ENCODE measurements at regions not wholly inside any gene's neighbourhood (a gene's known extent, or its start where the extent isn't known, plus 50 kb on each side); places are given as distances from the start of the nearest gene placed in this dataset.

GRCh38 chr1:181390410-181391077 is 92.8 kb upstream of the CACNA1E start:
- no peak for DNase-seq (ENCODE audit: low spot score)

GRCh38 chr1:181391301-181391900 is 91.9 kb upstream of the CACNA1E start:
- DNase-seq (ENCODE audit: low spot score): no peak

- no peak for DNase-seq (ENCODE audit: low spot score)
Measured at GRCh38 chr1:181392133-181392532, 91.2 kb upstream of the CACNA1E start.

- DNase-seq (ENCODE audit: low spot score): no peak
Measured at GRCh38 chr1:181392613-181393220, 90.6 kb upstream of the CACNA1E start.

- no peak for DNase-seq (ENCODE audit: low spot score)
Measured at GRCh38 chr1:181394766-181395165, 88.6 kb upstream of the CACNA1E start.

GRCh38 chr1:181396171-181396670 is 87.1 kb upstream of the CACNA1E start:
- no peak for DNase-seq (ENCODE audit: low spot score)

- no peak for DNase-seq (ENCODE audit: low spot score)
Measured at GRCh38 chr1:181396811-181397210, 86.5 kb upstream of the CACNA1E start.

- no peak for DNase-seq (ENCODE audit: low spot score)
Measured at GRCh38 chr1:181397845-181398244, 85.5 kb upstream of the CACNA1E start.

GRCh38 chr1:181398544-181398943 is 84.8 kb upstream of the CACNA1E start:
- DNase-seq (ENCODE audit: low spot score): no peak

GRCh38 chr1:181405584-181405983 is 77.7 kb upstream of the CACNA1E start:
- DNase-seq (ENCODE audit: low spot score): no peak

- no peak for DNase-seq (ENCODE audit: low spot score)
Measured at GRCh38 chr1:181406989-181407388, 76.3 kb upstream of the CACNA1E start.

GRCh38 chr1:181409981-181410380 is 73.3 kb upstream of the CACNA1E start:
- no peak for DNase-seq (ENCODE audit: low spot score)

GRCh38 chr1:181412746-181413145 is 70.6 kb upstream of the CACNA1E start:
- DNase-seq (ENCODE audit: low spot score): no peak

GRCh38 chr1:181413195-181413815 is 70.0 kb upstream of the CACNA1E start:
- DNase-seq (ENCODE audit: low spot score): no peak

GRCh38 chr1:181413836-181414235 is 69.5 kb upstream of the CACNA1E start:
- no peak for DNase-seq (ENCODE audit: low spot score)

GRCh38 chr1:181416268-181416860 is 67.0 kb upstream of the CACNA1E start:
- no peak for DNase-seq (ENCODE audit: low spot score)

- no peak for DNase-seq (ENCODE audit: low spot score)
Measured at GRCh38 chr1:181417915-181418314, 65.4 kb upstream of the CACNA1E start.

- DNase-seq (ENCODE audit: low spot score): peak; percentile 63
Measured at GRCh38 chr1:181423301-181423918, 59.9 kb upstream of the CACNA1E start.

- peak; percentile 91 for DNase-seq (ENCODE audit: low spot score)
Measured at GRCh38 chr1:181424786-181425403, 58.4 kb upstream of the CACNA1E start.

GRCh38 chr1:181425566-181425965 is 57.8 kb upstream of the CACNA1E start:
- peak; percentile 18 for DNase-seq (ENCODE audit: low spot score)

GRCh38 chr1:181429462-181429861 is 53.9 kb upstream of the CACNA1E start:
- no peak for DNase-seq (ENCODE audit: low spot score)
